HG03025 (cell line): ENCODE measurements at regions not wholly inside any gene's neighbourhood (a gene's known extent, or its start where the extent isn't known, plus 50 kb on each side); places are given as distances from the start of the nearest gene placed in this dataset.
"Not testable (repeated sequence)": the region's sequence is repeated elsewhere in the genome, so short reads cannot be mapped to it uniquely, and the experiment has no call there.

Source experiments
- ATAC-seq: cut with Tn5 transposase; IDR thresholded peaks from one replicate; pipeline ENCODE4 v1.9.1; 2021; ENCODE audit warnings: mild to moderate bottlenecking, moderate library complexity; ENCODE audit not compliant: unreplicated experiment, low FRiP score

GRCh38 chr7:136266457-136266856 is 289.3 kb upstream of the MTPN start:
- ATAC-seq, result no peak

- ATAC-seq, result not testable (repeated sequence)
These were observed 287.1 kb upstream of the MTPN start for GRCh38 chr7:136264304-136264703.

GRCh38 chr7:136263112-136263860 is 286.1 kb upstream of the MTPN start:
- not testable (repeated sequence) for ATAC-seq

- ATAC-seq, result not testable (repeated sequence)
These were observed 283.4 kb upstream of the MTPN start for GRCh38 chr7:136260591-136260990.

GRCh38 chr7:136259074-136259473 is 281.9 kb upstream of the MTPN start:
- no peak for ATAC-seq

GRCh38 chr7:136256491-136256890 is 279.3 kb upstream of the MTPN start:
- ATAC-seq, result no peak

GRCh38 chr7:136254148-136254547 is 277.0 kb upstream of the MTPN start:
- ATAC-seq, result no peak

GRCh38 chr7:136251826-136252225 is 274.7 kb upstream of the MTPN start:
- ATAC-seq, result no peak

- ATAC-seq, result no peak
These were observed 270.1 kb upstream of the MTPN start for GRCh38 chr7:136247211-136247610.

- ATAC-seq, result no peak
These were observed 268.3 kb upstream of the MTPN start for GRCh38 chr7:136245327-136246004.

GRCh38 chr7:136234040-136234439 is 256.9 kb upstream of the MTPN start:
- ATAC-seq, result no peak

GRCh38 chr7:136230210-136230609 is 253.1 kb upstream of the MTPN start:
- ATAC-seq, result no peak

GRCh38 chr7:136229790-136230189 is 252.6 kb upstream of the MTPN start:
- no peak for ATAC-seq

GRCh38 chr7:136228171-136228570 is 251.0 kb upstream of the MTPN start:
- ATAC-seq, result no peak

GRCh38 chr7:136214356-136214755 is 237.2 kb upstream of the MTPN start:
- no peak for ATAC-seq

GRCh38 chr7:136213012-136213411 is 235.9 kb upstream of the MTPN start:
- no peak for ATAC-seq

- no peak for ATAC-seq
These were observed 233.5 kb upstream of the MTPN start for GRCh38 chr7:136210664-136211063.

GRCh38 chr7:136210079-136210478 is 232.9 kb upstream of the MTPN start:
- no peak for ATAC-seq

GRCh38 chr7:136205956-136206355 is 228.8 kb upstream of the MTPN start:
- no peak for ATAC-seq

- no peak for ATAC-seq
These were observed 221.0 kb upstream of the MTPN start for GRCh38 chr7:136198168-136198567.

- ATAC-seq, result no peak
These were observed 217.7 kb upstream of the MTPN start for GRCh38 chr7:136194878-136195277.

- ATAC-seq, result no peak
These were observed 216.8 kb upstream of the MTPN start for GRCh38 chr7:136193940-136194339.
